ENCODE measurements at regions not wholly inside any gene's neighbourhood (a gene's known extent, or its start where the extent isn't known, plus 50 kb on each side); places are given as distances from the start of the nearest gene placed in this dataset.
"Not testable (repeated sequence)": the region's sequence is repeated elsewhere in the genome, so short reads cannot be mapped to it uniquely, and the experiment has no call there.

DNA sequence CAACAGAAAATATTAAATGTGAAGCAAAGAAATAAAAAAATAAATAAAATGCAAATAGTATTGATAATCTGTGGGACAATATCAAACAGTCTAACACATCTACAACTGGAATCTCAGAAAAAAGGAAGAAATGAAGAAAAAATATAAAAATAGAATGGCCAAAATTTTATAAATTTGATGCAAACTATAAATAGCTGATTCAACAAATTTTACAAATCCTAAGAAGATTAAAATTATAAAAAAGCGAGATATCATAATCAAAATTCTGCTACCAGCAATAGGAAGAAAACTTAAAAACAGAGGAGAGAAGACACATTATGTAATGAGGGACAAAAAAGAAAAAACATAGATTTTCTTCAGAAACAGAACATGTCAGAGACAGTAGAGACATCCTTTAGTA is 129.2 kb upstream of the IRX1 start:
- DNase-seq (ENCODE audit: low spot score) = no peak
- in situ Hi-C loops (cut with MboI; ENCODE audit: low sequenced_read_pairs, unreplicated experiment) = no loop called here
- TF ChIP-seq CTCF (IDR thresholded peaks at IDR 0.05; ENCODE audit: borderline replicate concordance, control extremely low read depth, extremely low read depth, insufficient read depth, missing control alignments) = no peak

DNA sequence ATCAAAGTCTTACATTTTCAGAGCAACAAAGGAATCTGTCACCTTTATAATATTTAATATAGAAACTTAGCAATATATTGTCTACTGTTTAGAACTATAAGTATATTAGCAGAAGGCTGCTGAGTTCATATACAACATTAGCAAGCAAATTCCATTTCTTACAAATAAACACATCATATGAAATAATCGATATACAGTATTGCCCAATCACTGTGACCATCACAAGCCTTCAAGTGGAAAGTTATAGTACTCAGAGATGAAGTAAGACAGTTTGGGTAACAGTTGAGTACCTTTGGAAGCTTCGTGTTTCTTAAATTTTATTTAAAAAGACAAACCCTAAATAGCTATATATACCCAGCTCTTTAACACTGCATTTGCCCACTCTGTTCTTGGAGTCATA is 135.2 kb upstream of the IRX1 start:
- no peak for TF ChIP-seq CTCF (IDR thresholded peaks at IDR 0.05; ENCODE audit: borderline replicate concordance, control extremely low read depth, extremely low read depth, insufficient read depth, missing control alignments)
- in situ Hi-C loops (cut with MboI; ENCODE audit: low sequenced_read_pairs, unreplicated experiment) = no loop called here
- DNase-seq (ENCODE audit: low spot score) = no peak

- DNase-seq (ENCODE audit: low spot score) = no peak
- in situ Hi-C loops (cut with MboI; ENCODE audit: low sequenced_read_pairs, unreplicated experiment) = no loop called here
- TF ChIP-seq CTCF (IDR thresholded peaks at IDR 0.05; ENCODE audit: borderline replicate concordance, control extremely low read depth, extremely low read depth, insufficient read depth, missing control alignments) = no peak
These were observed 139.4 kb upstream of the IRX1 start for GRCh38 chr5:3456121-3456681.

DNA sequence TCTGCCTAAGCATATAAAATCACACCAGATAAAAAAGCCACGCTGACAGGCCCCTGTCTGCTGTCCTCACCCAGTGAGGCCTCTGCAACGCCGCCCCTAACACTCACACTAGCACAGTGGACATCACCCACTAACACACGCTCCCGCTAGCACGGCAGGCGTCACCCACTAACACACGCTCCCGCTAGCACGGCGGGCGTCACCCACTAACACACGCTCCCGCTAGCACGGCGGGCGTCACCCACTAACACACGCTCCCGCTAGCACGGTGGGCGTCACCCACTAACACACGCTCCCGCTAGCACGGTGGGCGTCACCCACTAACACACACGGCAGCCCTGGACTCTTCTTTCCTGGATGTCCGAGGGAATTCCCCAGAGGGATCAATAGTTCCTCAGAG is 141.6 kb upstream of the IRX1 start:
- DNase-seq (ENCODE audit: low spot score); in situ Hi-C loops (cut with MboI; ENCODE audit: low sequenced_read_pairs, unreplicated experiment): not testable (repeated sequence)

- no peak for TF ChIP-seq CTCF (IDR thresholded peaks at IDR 0.05; ENCODE audit: borderline replicate concordance, control extremely low read depth, extremely low read depth, insufficient read depth, missing control alignments)
- in situ Hi-C loops (cut with MboI; ENCODE audit: low sequenced_read_pairs, unreplicated experiment) = no loop called here
- DNase-seq (ENCODE audit: low spot score) = no peak
These were observed 143.0 kb upstream of the IRX1 start for GRCh38 chr5:3452622-3453021.

DNA sequence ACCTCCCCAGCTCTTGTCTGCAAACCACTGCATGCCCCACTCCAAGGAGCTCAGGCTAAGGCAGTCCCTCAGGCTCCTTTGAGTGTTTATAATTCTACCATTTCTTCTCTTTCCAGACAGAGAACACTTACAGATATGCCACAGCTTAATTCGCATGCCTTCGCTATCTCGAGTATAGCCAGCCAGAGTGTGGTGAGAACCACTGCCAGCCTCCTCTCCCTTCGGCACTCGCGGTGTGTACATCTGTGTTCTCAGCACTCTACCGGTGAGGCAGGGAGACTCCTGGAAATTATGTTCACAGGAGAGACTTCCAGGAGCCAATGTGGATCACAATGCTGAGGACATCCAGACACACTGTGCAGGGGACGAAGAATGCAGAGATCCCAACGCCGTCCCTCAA is 143.7 kb upstream of the IRX1 start:
- DNase-seq (ENCODE audit: low spot score) = no peak
- no peak for TF ChIP-seq CTCF (IDR thresholded peaks at IDR 0.05; ENCODE audit: borderline replicate concordance, control extremely low read depth, extremely low read depth, insufficient read depth, missing control alignments)
- in situ Hi-C loops (cut with MboI; ENCODE audit: low sequenced_read_pairs, unreplicated experiment) = no loop called here

DNA sequence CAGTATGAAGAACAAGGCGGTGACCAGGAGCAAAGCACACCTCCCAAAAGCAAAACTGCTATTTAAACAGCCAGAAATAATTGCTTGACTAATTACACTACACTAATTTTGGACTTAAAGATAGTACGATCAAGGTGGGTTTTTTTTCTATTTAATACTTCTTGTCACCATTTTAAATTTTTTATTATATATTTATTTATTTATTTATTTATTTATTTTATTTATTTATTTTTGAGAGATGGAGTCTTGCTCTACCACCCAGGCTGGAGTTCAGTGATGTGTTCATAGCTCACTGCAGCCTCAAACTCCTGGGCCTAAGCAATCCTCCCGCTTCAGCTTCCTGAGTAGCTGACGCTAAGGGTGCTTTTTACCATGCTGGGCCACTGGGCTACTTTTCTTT is 146.2 kb upstream of the IRX1 start:
- in situ Hi-C loops (cut with MboI; ENCODE audit: low sequenced_read_pairs, unreplicated experiment) = no loop called here
- DNase-seq (ENCODE audit: low spot score) = no peak
- TF ChIP-seq CTCF (IDR thresholded peaks at IDR 0.05; ENCODE audit: borderline replicate concordance, control extremely low read depth, extremely low read depth, insufficient read depth, missing control alignments) = no peak
